Endothelial cell of umbilical vein (primary cell): ENCODE measurements at regions not wholly inside any gene's neighbourhood (a gene's known extent, or its start where the extent isn't known, plus 50 kb on each side); places are given as distances from the start of the nearest gene placed in this dataset.

Experiments
- BruUV-seq: library from RNA; stranded (reverse); fragments of 400-500 nt; replicated peaks from 2 replicates; lab custom pipeline; 2021; lab: Mats Ljungman, UMichigan
- CTCF ChIA-PET: fragments of 300-600, 350-600 bp; sonication (Branson Sonifier 250); formaldehyde crosslinking; loops from one replicate; lab custom pipeline; 2021; ENCODE audit warnings: antibody characterized with exemption, inconsistent platforms; lab: Charles Lee
- POLR2A ChIA-PET: fragments of 300-600, 350-600 bp; sonication (Branson Sonifier 250); formaldehyde crosslinking; loops from one replicate; lab custom pipeline; 2021; ENCODE audit warnings: antibody characterized with exemption, inconsistent platforms; lab: Charles Lee
- DNase-seq: peaks from one replicate; pipeline ENCODE4 v3.0.0-alpha.2; 2011; ENCODE audit warnings: low read depth, low spot score
- FAIRE-seq: peaks from 2 replicates; lab custom pipeline; 2011; peaks lifted over from hg19 to GRCh38; lab: Jason Lieb, UNC
- H2AFZ ChIP-seq: 2 replicates; pipeline ENCODE4 v1.6.0; 2012; ENCODE audit warnings: low read depth, low read length, control low read depth, inconsistent platforms
- H3K27ac ChIP-seq: 2 replicates; pipeline ENCODE4 v1.5.1; 2011; ENCODE audit warnings: low read depth, mild to moderate bottlenecking, control low read depth, low read length, moderate library complexity; ENCODE audit not compliant: insufficient read depth
- H3K27me3 ChIP-seq, 2 experiments: 2 replicates each; pipeline versions ENCODE4 v1.6.0 to v1.6.1; 2011; ENCODE audit warnings: low read length in 2 of 2, mixed read lengths in 1 of 2; ENCODE audit not compliant: control insufficient read depth in 2 of 2, insufficient read depth in 2 of 2
- H3K36me3 ChIP-seq, 2 experiments: 2 replicates in 1 of 2; 3 replicates in 1 of 2; pipeline ENCODE4 v1.5.1; 2011; ENCODE audit warnings: low read length in 2 of 2, mild to moderate bottlenecking in 1 of 2, moderate library complexity in 1 of 2; ENCODE audit not compliant: control insufficient read depth in 2 of 2, insufficient read depth in 2 of 2; ENCODE audit errors: extremely low read depth in 1 of 2
- H3K4me1 ChIP-seq: 3 replicates; pipeline ENCODE4 v1.5.1; 2011; ENCODE audit warnings: mild to moderate bottlenecking, low read length; ENCODE audit not compliant: control insufficient read depth, insufficient read depth; ENCODE audit errors: extremely low read depth
- H3K4me2 ChIP-seq: 2 replicates; pipeline ENCODE4 v1.6.1; 2011; ENCODE audit warnings: low read length, control low read depth, mixed read lengths; ENCODE audit not compliant: insufficient read depth
- H3K4me3 ChIP-seq, 3 experiments: fragments of 200-600 bp in 1 of 3; sonication (generic), shearing (Covaris generic) in 1 of 3; replicated peaks in 1 of 3; 2 replicates each; pipeline ENCODE4 v1.5.1; 2011 to 2016; ENCODE audit warnings: control low read depth in 3 of 3, low read length in 3 of 3, mild to moderate bottlenecking in 2 of 3, inconsistent platforms in 1 of 3, low read depth in 1 of 3, moderate library complexity in 1 of 3; ENCODE audit not compliant: insufficient read depth in 1 of 3
- H3K79me2 ChIP-seq: 2 replicates; pipeline ENCODE4 v1.6.0; 2012; ENCODE audit warnings: low read length, inconsistent platforms; ENCODE audit not compliant: control insufficient read depth, insufficient read depth
- H3K9ac ChIP-seq: replicated peaks from 2 replicates; pipeline ENCODE3; 2011; ENCODE audit warnings: low read length, control low read depth; ENCODE audit not compliant: insufficient read depth; ENCODE audit errors: extremely low read depth
- H3K9me1 ChIP-seq: replicated peaks from 3 replicates; pipeline ENCODE4 v1.6.0; 2011; ENCODE audit warnings: mild to moderate bottlenecking, low read length; ENCODE audit not compliant: control insufficient read depth, insufficient read depth; ENCODE audit errors: extremely low read depth
- H3K9me3 ChIP-seq: replicated peaks from 2 replicates; pipeline ENCODE4 v1.5.1; 2012; ENCODE audit warnings: low read length, inconsistent platforms; ENCODE audit not compliant: control insufficient read depth, insufficient read depth
- H4K20me1 ChIP-seq: replicated peaks from 2 replicates; pipeline ENCODE3; 2011; ENCODE audit warnings: mild to moderate bottlenecking, low read length; ENCODE audit not compliant: control insufficient read depth, insufficient read depth; ENCODE audit errors: extremely low read depth
- CTCF ChIP-seq, 2 donors: IDR thresholded peaks; 1 replicate in 1 of 2; 2 replicates in 1 of 2; pipeline ENCODE4 v1.5.1; 2011; ENCODE audit warnings: low read length in 2 of 2, mild to moderate bottlenecking in 2 of 2, moderate library complexity in 2 of 2, control low read depth in 1 of 2, inconsistent platforms in 1 of 2, low read depth in 1 of 2; ENCODE audit not compliant: insufficient read depth in 1 of 2; ENCODE audit errors: extremely low read depth in 1 of 2
- EZH2 ChIP-seq: IDR thresholded peaks from 2 replicates; pipeline ENCODE4 v1.6.1; 2012; ENCODE audit warnings: borderline replicate concordance, low read depth, mild to moderate bottlenecking, moderate library complexity, low read length, inconsistent platforms; ENCODE audit not compliant: severe bottlenecking
- FOS ChIP-seq: IDR thresholded peaks from 2 replicates; pipeline ENCODE4 v1.6.1; 2011; ENCODE audit warnings: mild to moderate bottlenecking, low read length, moderate library complexity, borderline replicate concordance; ENCODE audit not compliant: insufficient read depth
- GATA2 ChIP-seq: IDR thresholded peaks from 2 replicates; pipeline ENCODE4 v1.7.0; 2011; ENCODE audit warnings: low read depth, mild to moderate bottlenecking, moderate library complexity, mixed read lengths, low read length; ENCODE audit not compliant: insufficient read length, insufficient read depth
- JUN ChIP-seq: IDR thresholded peaks from 2 replicates; pipeline ENCODE4 v1.6.1; 2011; ENCODE audit warnings: borderline replicate concordance, low read depth; ENCODE audit not compliant: insufficient read length, insufficient read depth
- MAX ChIP-seq: IDR thresholded peaks from 2 replicates; pipeline ENCODE4 v1.6.1; 2011; ENCODE audit not compliant: insufficient read depth, insufficient read length
- MYC ChIP-seq: IDR thresholded peaks from one replicate; pipeline ENCODE4 v1.6.1; 2011; ENCODE audit warnings: mild to moderate bottlenecking, low read depth, low read length
- POLR2A ChIP-seq: IDR thresholded peaks from 2 replicates; pipeline ENCODE4 v1.6.1; 2012; ENCODE audit warnings: low read depth, mild to moderate bottlenecking, control low read depth, low read length
- POLR2AphosphoS5 ChIP-seq: IDR thresholded peaks from 2 replicates; pipeline ENCODE4 v1.6.1; 2012; ENCODE audit warnings: low read depth, mild to moderate bottlenecking, control low read depth, low read length, moderate library complexity; ENCODE audit not compliant: insufficient read depth
- dilution Hi-C: fragments of 300-500 bp; cut with MboI; formaldehyde crosslinking; loops from one replicate; pipeline ENCODE4 v1.15.0; 2019; ENCODE audit warnings: low sequenced_read_pairs; ENCODE audit not compliant: extremely low pct_ligation_motif_present
- intact Hi-C: fragments of 100-400 bp; cut with micrococcal nuclease; formaldehyde crosslinking; loops from one replicate; pipeline ENCODE4 v1.10.0; 2022

- intact Hi-C loops, result loop anchor here (5.0 kb wide), 1 partner anchor 87 kb away; the partner anchor contains the start of gene CPM
- H3K9ac ChIP-seq, result no peak overlapping the region
- H4K20me1 ChIP-seq, result no peaks in the 10 kb centered on the region
- no peak overlapping the region for H2AFZ ChIP-seq
- TF ChIP-seq MAX (no peak), POLR2AphosphoS5 (no peak), MYC (no peak), EZH2 (no peak), CTCF (IDR thresholded peaks at IDR 0.05; ENCODE audit: extremely low read depth in 1 of 2, insufficient read depth in 1 of 2, low read depth in 1 of 2, low read length in 2 of 2) (no peak), GATA2 (no peak), POLR2A (no peak), JUN (no peak), FOS (no peak)
- DNase-seq, result no peak
- H3K27ac ChIP-seq, result no peak overlapping the region
- no peaks in the 10 kb centered on the region for H3K9me3 ChIP-seq
- H3K4me2 ChIP-seq, result no peak overlapping the region
- no peaks in the 10 kb centered on the region for H3K36me3 ChIP-seq
- no peaks in the 10 kb centered on the region for H3K9me1 ChIP-seq
- CTCF ChIA-PET, result no interaction called here
- no peaks in the 10 kb centered on the region for H3K79me2 ChIP-seq
- FAIRE-seq, result no peak
- dilution Hi-C loops, result no loop called here
- H3K27me3 ChIP-seq, result peaks cover 1 to 5% of the 10 kb centered on the region in 2 experiments
- no peaks in the 10 kb centered on the region for H3K4me1 ChIP-seq
- no TSS peak for BruUV-seq
- no peak overlapping the region for H3K4me3 ChIP-seq
- POLR2A ChIA-PET, result no interaction called here
These were observed 86.1 kb upstream of the CPM start for GRCh38 chr12:69019082-69019481.
